Endothelial cell of umbilical vein (primary cell): ENCODE measurements at regions not wholly inside any gene's neighbourhood (a gene's known extent, or its start where the extent isn't known, plus 50 kb on each side); places are given as distances from the start of the nearest gene placed in this dataset.

Experiments used
- BruUV-seq: library from RNA; stranded (reverse); fragments of 400-500 nt; replicated peaks from 2 replicates; lab custom pipeline; 2021; lab: Mats Ljungman, UMichigan
- CTCF ChIA-PET: fragments of 300-600, 350-600 bp; sonication (Branson Sonifier 250); formaldehyde crosslinking; loops from one replicate; lab custom pipeline; 2021; ENCODE audit warnings: antibody characterized with exemption, inconsistent platforms; lab: Charles Lee
- POLR2A ChIA-PET: fragments of 300-600, 350-600 bp; sonication (Branson Sonifier 250); formaldehyde crosslinking; loops from one replicate; lab custom pipeline; 2021; ENCODE audit warnings: antibody characterized with exemption, inconsistent platforms; lab: Charles Lee
- DNase-seq: peaks from one replicate; pipeline ENCODE4 v3.0.0-alpha.2; 2011; ENCODE audit warnings: low read depth, low spot score
- FAIRE-seq: peaks from 2 replicates; lab custom pipeline; 2011; peaks lifted over from hg19 to GRCh38; lab: Jason Lieb, UNC
- H2AFZ ChIP-seq: 2 replicates; pipeline ENCODE4 v1.6.0; 2012; ENCODE audit warnings: low read depth, low read length, control low read depth, inconsistent platforms
- H3K27ac ChIP-seq: 2 replicates; pipeline ENCODE4 v1.5.1; 2011; ENCODE audit warnings: low read depth, mild to moderate bottlenecking, control low read depth, low read length, moderate library complexity; ENCODE audit not compliant: insufficient read depth
- H3K27me3 ChIP-seq, 2 experiments: 2 replicates each; pipeline versions ENCODE4 v1.6.0 to v1.6.1; 2011; ENCODE audit warnings: low read length in 2 of 2, mixed read lengths in 1 of 2; ENCODE audit not compliant: control insufficient read depth in 2 of 2, insufficient read depth in 2 of 2
- H3K36me3 ChIP-seq, 2 experiments: 2 replicates in 1 of 2; 3 replicates in 1 of 2; pipeline ENCODE4 v1.5.1; 2011; ENCODE audit warnings: low read length in 2 of 2, mild to moderate bottlenecking in 1 of 2, moderate library complexity in 1 of 2; ENCODE audit not compliant: control insufficient read depth in 2 of 2, insufficient read depth in 2 of 2; ENCODE audit errors: extremely low read depth in 1 of 2
- H3K4me1 ChIP-seq: 3 replicates; pipeline ENCODE4 v1.5.1; 2011; ENCODE audit warnings: mild to moderate bottlenecking, low read length; ENCODE audit not compliant: control insufficient read depth, insufficient read depth; ENCODE audit errors: extremely low read depth
- H3K4me2 ChIP-seq: 2 replicates; pipeline ENCODE4 v1.6.1; 2011; ENCODE audit warnings: low read length, control low read depth, mixed read lengths; ENCODE audit not compliant: insufficient read depth
- H3K4me3 ChIP-seq, 3 experiments: fragments of 200-600 bp in 1 of 3; sonication (generic), shearing (Covaris generic) in 1 of 3; replicated peaks in 1 of 3; 2 replicates each; pipeline ENCODE4 v1.5.1; 2011 to 2016; ENCODE audit warnings: control low read depth in 3 of 3, low read length in 3 of 3, mild to moderate bottlenecking in 2 of 3, inconsistent platforms in 1 of 3, low read depth in 1 of 3, moderate library complexity in 1 of 3; ENCODE audit not compliant: insufficient read depth in 1 of 3
- H3K79me2 ChIP-seq: 2 replicates; pipeline ENCODE4 v1.6.0; 2012; ENCODE audit warnings: low read length, inconsistent platforms; ENCODE audit not compliant: control insufficient read depth, insufficient read depth
- H3K9ac ChIP-seq: replicated peaks from 2 replicates; pipeline ENCODE3; 2011; ENCODE audit warnings: low read length, control low read depth; ENCODE audit not compliant: insufficient read depth; ENCODE audit errors: extremely low read depth
- H3K9me1 ChIP-seq: replicated peaks from 3 replicates; pipeline ENCODE4 v1.6.0; 2011; ENCODE audit warnings: mild to moderate bottlenecking, low read length; ENCODE audit not compliant: control insufficient read depth, insufficient read depth; ENCODE audit errors: extremely low read depth
- H3K9me3 ChIP-seq: replicated peaks from 2 replicates; pipeline ENCODE4 v1.5.1; 2012; ENCODE audit warnings: low read length, inconsistent platforms; ENCODE audit not compliant: control insufficient read depth, insufficient read depth
- H4K20me1 ChIP-seq: replicated peaks from 2 replicates; pipeline ENCODE3; 2011; ENCODE audit warnings: mild to moderate bottlenecking, low read length; ENCODE audit not compliant: control insufficient read depth, insufficient read depth; ENCODE audit errors: extremely low read depth
- EZH2 ChIP-seq: IDR thresholded peaks from 2 replicates; pipeline ENCODE4 v1.6.1; 2012; ENCODE audit warnings: borderline replicate concordance, low read depth, mild to moderate bottlenecking, moderate library complexity, low read length, inconsistent platforms; ENCODE audit not compliant: severe bottlenecking
- FOS ChIP-seq: IDR thresholded peaks from 2 replicates; pipeline ENCODE4 v1.6.1; 2011; ENCODE audit warnings: mild to moderate bottlenecking, low read length, moderate library complexity, borderline replicate concordance; ENCODE audit not compliant: insufficient read depth
- GATA2 ChIP-seq: IDR thresholded peaks from 2 replicates; pipeline ENCODE4 v1.7.0; 2011; ENCODE audit warnings: low read depth, mild to moderate bottlenecking, moderate library complexity, mixed read lengths, low read length; ENCODE audit not compliant: insufficient read length, insufficient read depth
- JUN ChIP-seq: IDR thresholded peaks from 2 replicates; pipeline ENCODE4 v1.6.1; 2011; ENCODE audit warnings: borderline replicate concordance, low read depth; ENCODE audit not compliant: insufficient read length, insufficient read depth
- MYC ChIP-seq: IDR thresholded peaks from one replicate; pipeline ENCODE4 v1.6.1; 2011; ENCODE audit warnings: mild to moderate bottlenecking, low read depth, low read length
- POLR2A ChIP-seq: IDR thresholded peaks from 2 replicates; pipeline ENCODE4 v1.6.1; 2012; ENCODE audit warnings: low read depth, mild to moderate bottlenecking, control low read depth, low read length
- POLR2AphosphoS5 ChIP-seq: IDR thresholded peaks from 2 replicates; pipeline ENCODE4 v1.6.1; 2012; ENCODE audit warnings: low read depth, mild to moderate bottlenecking, control low read depth, low read length, moderate library complexity; ENCODE audit not compliant: insufficient read depth
- dilution Hi-C: fragments of 300-500 bp; cut with MboI; formaldehyde crosslinking; loops from one replicate; pipeline ENCODE4 v1.15.0; 2019; ENCODE audit warnings: low sequenced_read_pairs; ENCODE audit not compliant: extremely low pct_ligation_motif_present
- intact Hi-C: fragments of 100-400 bp; cut with micrococcal nuclease; formaldehyde crosslinking; loops from one replicate; pipeline ENCODE4 v1.10.0; 2022
- TF ChIP-seq, protein P1 (sequence below), 2 donors: IDR thresholded peaks; 1 replicate in 1 of 2; 2 replicates in 1 of 2; pipeline ENCODE4 v1.5.1; 2011; ENCODE audit warnings: low read length in 2 of 2, mild to moderate bottlenecking in 2 of 2, moderate library complexity in 2 of 2, control low read depth in 1 of 2, inconsistent platforms in 1 of 2, low read depth in 1 of 2; ENCODE audit not compliant: insufficient read depth in 1 of 2; ENCODE audit errors: extremely low read depth in 1 of 2
- TF ChIP-seq, protein P2 (sequence below): IDR thresholded peaks from 2 replicates; pipeline ENCODE4 v1.6.1; 2011; ENCODE audit not compliant: insufficient read depth, insufficient read length

DNA sequence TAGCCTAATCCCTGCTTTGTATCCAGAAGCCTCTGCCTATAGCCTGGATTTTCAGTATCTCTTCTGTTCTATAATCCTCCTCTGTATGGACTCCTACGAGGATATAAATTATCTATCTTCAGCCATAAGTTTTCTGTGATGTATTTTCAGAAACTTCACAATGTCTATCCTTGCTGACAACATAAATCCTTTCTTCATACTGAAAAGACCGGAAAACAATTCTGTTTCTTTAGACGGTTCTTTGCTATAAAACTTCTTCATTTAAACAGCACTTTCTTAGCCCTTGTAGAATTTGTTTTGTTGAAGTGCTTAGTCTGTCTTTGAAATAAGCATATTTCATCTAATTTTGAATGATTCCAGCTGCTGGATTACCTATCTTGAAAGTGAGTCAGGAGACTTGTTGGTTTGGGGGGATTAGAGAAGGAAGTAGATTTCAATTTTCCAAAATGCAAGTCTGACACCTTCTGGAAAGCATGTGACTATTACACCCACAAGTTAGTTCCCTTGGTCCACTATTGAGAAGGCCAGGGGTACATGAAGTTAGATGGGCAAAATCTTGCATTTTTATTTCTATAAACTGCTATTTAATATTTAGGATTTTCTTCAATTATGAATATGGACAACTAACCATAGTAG, 96.3 kb upstream of the RANBP3L start:
- Histone ChIP-seq H3K9ac (no peak overlapping the region), H3K9me1 (no peaks in the 10 kb centered on the region), H4K20me1 (no peaks in the 10 kb centered on the region), H3K4me1 (no peaks in the 10 kb centered on the region), H3K27ac (no peak overlapping the region), H3K27me3 (no peaks in the 10 kb centered on the region), H2AFZ (no peak overlapping the region), H3K4me3 (no peak overlapping the region), H3K9me3 (no peaks in the 10 kb centered on the region), H3K79me2 (no peaks in the 10 kb centered on the region), H3K36me3 (no peaks in the 10 kb centered on the region), H3K4me2 (no peak overlapping the region)
- DNase-seq (no peak), FAIRE-seq (no peak)
- ChIA-PET POLR2A (no interaction called here), CTCF (interaction anchor here (1.9 kb wide), 1 partner anchor 319 kb away, joined by 5 read pairs; no protein-coding TSS in a partner anchor)
- intact Hi-C loops (loop anchor here (10.0 kb wide), 1 partner anchor 223 kb away; no protein-coding TSS in a partner anchor), dilution Hi-C loops (no loop called here)
- no TSS peak for BruUV-seq
- no peak for TF ChIP-seq MYC
- TF ChIP-seq EZH2, result no peak
- TF ChIP-seq POLR2A, result no peak
- TF ChIP-seq, protein P1, sequence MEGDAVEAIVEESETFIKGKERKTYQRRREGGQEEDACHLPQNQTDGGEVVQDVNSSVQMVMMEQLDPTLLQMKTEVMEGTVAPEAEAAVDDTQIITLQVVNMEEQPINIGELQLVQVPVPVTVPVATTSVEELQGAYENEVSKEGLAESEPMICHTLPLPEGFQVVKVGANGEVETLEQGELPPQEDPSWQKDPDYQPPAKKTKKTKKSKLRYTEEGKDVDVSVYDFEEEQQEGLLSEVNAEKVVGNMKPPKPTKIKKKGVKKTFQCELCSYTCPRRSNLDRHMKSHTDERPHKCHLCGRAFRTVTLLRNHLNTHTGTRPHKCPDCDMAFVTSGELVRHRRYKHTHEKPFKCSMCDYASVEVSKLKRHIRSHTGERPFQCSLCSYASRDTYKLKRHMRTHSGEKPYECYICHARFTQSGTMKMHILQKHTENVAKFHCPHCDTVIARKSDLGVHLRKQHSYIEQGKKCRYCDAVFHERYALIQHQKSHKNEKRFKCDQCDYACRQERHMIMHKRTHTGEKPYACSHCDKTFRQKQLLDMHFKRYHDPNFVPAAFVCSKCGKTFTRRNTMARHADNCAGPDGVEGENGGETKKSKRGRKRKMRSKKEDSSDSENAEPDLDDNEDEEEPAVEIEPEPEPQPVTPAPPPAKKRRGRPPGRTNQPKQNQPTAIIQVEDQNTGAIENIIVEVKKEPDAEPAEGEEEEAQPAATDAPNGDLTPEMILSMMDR (IDR thresholded peaks at IDR 0.05; ENCODE audit: extremely low read depth in 1 of 2, insufficient read depth in 1 of 2, low read depth in 1 of 2, low read length in 2 of 2), result no peak
- TF ChIP-seq GATA2, result no peak
- TF ChIP-seq FOS, result no peak
- TF ChIP-seq JUN, result no peak
- TF ChIP-seq, protein P2, sequence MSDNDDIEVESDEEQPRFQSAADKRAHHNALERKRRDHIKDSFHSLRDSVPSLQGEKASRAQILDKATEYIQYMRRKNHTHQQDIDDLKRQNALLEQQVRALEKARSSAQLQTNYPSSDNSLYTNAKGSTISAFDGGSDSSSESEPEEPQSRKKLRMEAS, result no peak
- no peak for TF ChIP-seq POLR2AphosphoS5
